ENCODE measurements at regions not wholly inside any gene's neighbourhood (a gene's known extent, or its start where the extent isn't known, plus 50 kb on each side); places are given as distances from the start of the nearest gene placed in this dataset.

DNA sequence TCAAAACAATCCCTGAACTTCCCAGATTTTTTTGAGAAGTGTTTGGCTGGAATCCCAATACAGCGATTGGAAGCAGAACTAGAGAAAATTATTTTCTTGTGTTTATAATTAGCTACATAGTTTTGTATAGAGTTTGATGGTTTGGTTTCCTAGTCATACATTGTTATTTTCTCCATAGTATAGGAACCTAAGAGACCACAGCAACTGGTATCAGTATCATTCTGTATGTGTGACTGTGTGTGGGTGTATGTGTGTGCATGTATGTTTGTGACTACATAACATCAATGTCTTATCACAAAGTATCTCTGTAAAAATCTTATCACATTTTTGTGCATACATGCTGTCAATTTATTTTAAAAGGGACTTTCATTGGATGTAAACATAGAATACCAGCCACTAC lies 780.5 kb downstream of the MRPL39 start:
- H3K9me1 ChIP-seq (replicated peaks; ENCODE audit: control insufficient read depth, extremely low read depth, insufficient read depth, low read length) = no peaks in the 10 kb centered on the region
- H3K4me1 ChIP-seq (ENCODE audit: control insufficient read depth, extremely low read depth, insufficient read depth, low read length) = no peaks in the 10 kb centered on the region
- FAIRE-seq (no peak), DNase-seq (ENCODE audit: low read depth, low spot score) (no peak)
- H2AFZ ChIP-seq (ENCODE audit: low read depth, low read length) = no peak overlapping the region
- H4K20me1 ChIP-seq (replicated peaks; ENCODE audit: control insufficient read depth, extremely low read depth, insufficient read depth, low read length) = no peaks in the 10 kb centered on the region
- H3K4me3 ChIP-seq (replicated peaks in 1 of 3; ENCODE audit: insufficient read depth in 1 of 3, low read depth in 1 of 3, low read length in 3 of 3) = no peak overlapping the region
- H3K4me2 ChIP-seq (ENCODE audit: insufficient read depth, low read length) = no peak overlapping the region
- H3K9ac ChIP-seq (replicated peaks; ENCODE audit: extremely low read depth, insufficient read depth, low read length) = no peak overlapping the region
- dilution Hi-C loops (cut with MboI; ENCODE audit: extremely low pct_ligation_motif_present, low sequenced_read_pairs) (no loop called here), intact Hi-C loops (cut with micrococcal nuclease) (no loop called here)
- H3K27ac ChIP-seq (ENCODE audit: insufficient read depth, low read depth, low read length) = no peak overlapping the region
- TF ChIP-seq, protein P1, sequence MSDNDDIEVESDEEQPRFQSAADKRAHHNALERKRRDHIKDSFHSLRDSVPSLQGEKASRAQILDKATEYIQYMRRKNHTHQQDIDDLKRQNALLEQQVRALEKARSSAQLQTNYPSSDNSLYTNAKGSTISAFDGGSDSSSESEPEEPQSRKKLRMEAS (IDR thresholded peaks at IDR 0.05; ENCODE audit: insufficient read depth, insufficient read length) = no peak
- TF ChIP-seq, protein P2, sequence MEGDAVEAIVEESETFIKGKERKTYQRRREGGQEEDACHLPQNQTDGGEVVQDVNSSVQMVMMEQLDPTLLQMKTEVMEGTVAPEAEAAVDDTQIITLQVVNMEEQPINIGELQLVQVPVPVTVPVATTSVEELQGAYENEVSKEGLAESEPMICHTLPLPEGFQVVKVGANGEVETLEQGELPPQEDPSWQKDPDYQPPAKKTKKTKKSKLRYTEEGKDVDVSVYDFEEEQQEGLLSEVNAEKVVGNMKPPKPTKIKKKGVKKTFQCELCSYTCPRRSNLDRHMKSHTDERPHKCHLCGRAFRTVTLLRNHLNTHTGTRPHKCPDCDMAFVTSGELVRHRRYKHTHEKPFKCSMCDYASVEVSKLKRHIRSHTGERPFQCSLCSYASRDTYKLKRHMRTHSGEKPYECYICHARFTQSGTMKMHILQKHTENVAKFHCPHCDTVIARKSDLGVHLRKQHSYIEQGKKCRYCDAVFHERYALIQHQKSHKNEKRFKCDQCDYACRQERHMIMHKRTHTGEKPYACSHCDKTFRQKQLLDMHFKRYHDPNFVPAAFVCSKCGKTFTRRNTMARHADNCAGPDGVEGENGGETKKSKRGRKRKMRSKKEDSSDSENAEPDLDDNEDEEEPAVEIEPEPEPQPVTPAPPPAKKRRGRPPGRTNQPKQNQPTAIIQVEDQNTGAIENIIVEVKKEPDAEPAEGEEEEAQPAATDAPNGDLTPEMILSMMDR (IDR thresholded peaks at IDR 0.05; ENCODE audit: extremely low read depth in 1 of 2, insufficient read depth in 1 of 2, low read depth in 1 of 2, low read length in 2 of 2) = no peak
- TF ChIP-seq EZH2 (IDR thresholded peaks at IDR 0.05; ENCODE audit: borderline replicate concordance, low read depth, low read length, severe bottlenecking) (no peak), MYC (IDR thresholded peaks at IDR 0.05; ENCODE audit: low read depth, low read length) (no peak), POLR2A (IDR thresholded peaks at IDR 0.05; ENCODE audit: low read depth, low read length) (no peak), GATA2 (IDR thresholded peaks at IDR 0.05; ENCODE audit: insufficient read depth, insufficient read length, low read depth, low read length) (no peak), JUN (IDR thresholded peaks at IDR 0.05; ENCODE audit: borderline replicate concordance, insufficient read depth, insufficient read length, low read depth) (no peak), POLR2AphosphoS5 (IDR thresholded peaks at IDR 0.05; ENCODE audit: insufficient read depth, low read depth, low read length) (no peak), FOS (IDR thresholded peaks at IDR 0.05; ENCODE audit: borderline replicate concordance, insufficient read depth, low read length) (no peak)
- H3K36me3 ChIP-seq (ENCODE audit: control insufficient read depth in 2 of 2, extremely low read depth in 1 of 2, insufficient read depth in 2 of 2, low read length in 2 of 2) = no peaks in the 10 kb centered on the region
- ChIA-PET CTCF (no interaction called here), POLR2A (no interaction called here)
- no peaks in the 10 kb centered on the region for H3K79me2 ChIP-seq (ENCODE audit: control insufficient read depth, insufficient read depth, low read length)
- no TSS peak for BruUV-seq (replicated peaks)
- H3K27me3 ChIP-seq (ENCODE audit: control insufficient read depth in 2 of 2, insufficient read depth in 2 of 2, low read length in 2 of 2) = no peaks in the 10 kb centered on the region
- peaks cover 5% of the 10 kb centered on the region for H3K9me3 ChIP-seq (replicated peaks; ENCODE audit: control insufficient read depth, insufficient read depth, low read length)

Measured in endothelial cell of umbilical vein (primary cell).